Glutamatergic neuron (in vitro differentiated cells): ENCODE measurements at regions not wholly inside any gene's neighbourhood (a gene's known extent, or its start where the extent isn't known, plus 50 kb on each side); places are given as distances from the start of the nearest gene placed in this dataset.
"Not testable (repeated sequence)": the region's sequence is repeated elsewhere in the genome, so short reads cannot be mapped to it uniquely, and the experiment has no call there.

Experiments
- DNase-seq: peaks from one replicate; pipeline ENCODE4 v3.0.0; 2022
- H3K27ac Mint-ChIP-seq: one replicate; pipeline ENCODE4 v1.8.0; 2020; ENCODE audit warnings: mild to moderate bottlenecking, mixed read lengths, inconsistent platforms; ENCODE audit not compliant: unreplicated experiment
- H3K27me3 Mint-ChIP-seq: one replicate; pipeline ENCODE4 v1.8.0; 2020; ENCODE audit warnings: mild to moderate bottlenecking, moderate library complexity, mixed read lengths, inconsistent platforms; ENCODE audit not compliant: unreplicated experiment
- H3K36me3 Mint-ChIP-seq: one replicate; pipeline ENCODE4 v1.8.0; 2020; ENCODE audit warnings: mild to moderate bottlenecking, mixed read lengths, inconsistent platforms; ENCODE audit not compliant: unreplicated experiment
- H3K4me1 Mint-ChIP-seq: one replicate; pipeline ENCODE4 v1.8.0; 2020; ENCODE audit warnings: mild to moderate bottlenecking, low read depth, mixed read lengths, inconsistent platforms; ENCODE audit not compliant: unreplicated experiment
- H3K4me3 Mint-ChIP-seq: one replicate; pipeline ENCODE4 v1.8.0; 2020; ENCODE audit warnings: mild to moderate bottlenecking, mixed read lengths, inconsistent platforms; ENCODE audit not compliant: unreplicated experiment
- H3K9me3 Mint-ChIP-seq: one replicate; pipeline ENCODE4 v1.8.0; 2020; ENCODE audit warnings: mild to moderate bottlenecking, moderate library complexity, mixed read lengths, inconsistent platforms; ENCODE audit not compliant: unreplicated experiment
- TF ChIP-seq, protein P1 (sequence below): fragments of 200-600 bp; sonication (generic); IDR thresholded peaks from one replicate; pipeline ENCODE4 v1.5.0; 2021; ENCODE audit not compliant: partially characterized antibody, unreplicated experiment

DNA sequence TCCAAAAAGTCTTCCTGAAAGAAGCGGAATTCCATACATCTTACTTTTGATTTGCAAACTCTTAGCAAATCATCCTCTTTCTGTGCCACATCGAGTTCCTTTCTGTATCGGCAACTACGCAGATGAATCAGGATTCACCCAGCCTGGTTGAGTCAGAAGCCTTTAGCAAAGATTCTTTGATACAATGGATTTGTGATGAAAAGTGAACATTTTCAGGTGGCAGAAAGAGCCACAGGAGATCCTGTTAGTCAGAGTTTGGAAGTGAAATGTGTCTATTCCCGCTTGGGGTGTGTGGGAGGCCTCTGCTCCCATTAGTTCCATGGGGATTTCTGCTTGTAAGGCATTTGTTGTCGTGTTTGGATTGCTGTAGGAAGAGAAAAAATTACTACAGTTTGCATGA lies 351.8 kb upstream of the WWC1 start:
- H3K9me3 Mint-ChIP-seq, result peaks cover 2% of the 10 kb centered on the region
- DNase-seq, result no peak
- no peak overlapping the region for H3K27ac Mint-ChIP-seq
- peaks cover 1% of the 10 kb centered on the region for H3K27me3 Mint-ChIP-seq
- TF ChIP-seq, protein P1, sequence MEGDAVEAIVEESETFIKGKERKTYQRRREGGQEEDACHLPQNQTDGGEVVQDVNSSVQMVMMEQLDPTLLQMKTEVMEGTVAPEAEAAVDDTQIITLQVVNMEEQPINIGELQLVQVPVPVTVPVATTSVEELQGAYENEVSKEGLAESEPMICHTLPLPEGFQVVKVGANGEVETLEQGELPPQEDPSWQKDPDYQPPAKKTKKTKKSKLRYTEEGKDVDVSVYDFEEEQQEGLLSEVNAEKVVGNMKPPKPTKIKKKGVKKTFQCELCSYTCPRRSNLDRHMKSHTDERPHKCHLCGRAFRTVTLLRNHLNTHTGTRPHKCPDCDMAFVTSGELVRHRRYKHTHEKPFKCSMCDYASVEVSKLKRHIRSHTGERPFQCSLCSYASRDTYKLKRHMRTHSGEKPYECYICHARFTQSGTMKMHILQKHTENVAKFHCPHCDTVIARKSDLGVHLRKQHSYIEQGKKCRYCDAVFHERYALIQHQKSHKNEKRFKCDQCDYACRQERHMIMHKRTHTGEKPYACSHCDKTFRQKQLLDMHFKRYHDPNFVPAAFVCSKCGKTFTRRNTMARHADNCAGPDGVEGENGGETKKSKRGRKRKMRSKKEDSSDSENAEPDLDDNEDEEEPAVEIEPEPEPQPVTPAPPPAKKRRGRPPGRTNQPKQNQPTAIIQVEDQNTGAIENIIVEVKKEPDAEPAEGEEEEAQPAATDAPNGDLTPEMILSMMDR, result no peak
- no peak overlapping the region for H3K4me3 Mint-ChIP-seq
- peaks cover 8% of the 10 kb centered on the region for H3K4me1 Mint-ChIP-seq
- H3K36me3 Mint-ChIP-seq, result no peaks in the 10 kb centered on the region

DNA sequence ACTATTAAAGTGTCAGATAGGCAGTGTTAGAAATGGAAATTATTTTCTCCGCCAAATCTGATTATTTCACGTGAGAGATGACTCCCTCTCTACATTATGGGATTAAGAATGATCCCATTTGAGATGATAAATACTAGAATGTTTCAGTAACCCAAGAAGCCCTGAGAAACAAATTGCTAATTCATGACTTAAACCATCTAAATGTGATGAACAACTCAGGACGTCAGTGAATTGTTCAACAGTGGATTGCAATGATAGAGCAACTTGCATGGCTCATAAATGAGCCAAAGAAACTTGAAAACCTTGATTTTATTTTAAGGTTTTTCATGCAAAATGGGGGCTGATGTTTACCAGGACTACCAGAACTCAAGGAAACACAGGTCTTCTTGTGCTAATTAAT lies 350.5 kb upstream of the WWC1 start:
- DNase-seq, result no peak
- peaks cover 2% of the 10 kb centered on the region for H3K27me3 Mint-ChIP-seq
- TF ChIP-seq, protein P1, result no peak
- H3K9me3 Mint-ChIP-seq, result peaks cover 4% of the 10 kb centered on the region
- no peak overlapping the region for H3K27ac Mint-ChIP-seq
- H3K4me3 Mint-ChIP-seq, result no peak overlapping the region
- peaks cover 14% of the 10 kb centered on the region for H3K4me1 Mint-ChIP-seq
- H3K36me3 Mint-ChIP-seq, result no peaks in the 10 kb centered on the region

DNA sequence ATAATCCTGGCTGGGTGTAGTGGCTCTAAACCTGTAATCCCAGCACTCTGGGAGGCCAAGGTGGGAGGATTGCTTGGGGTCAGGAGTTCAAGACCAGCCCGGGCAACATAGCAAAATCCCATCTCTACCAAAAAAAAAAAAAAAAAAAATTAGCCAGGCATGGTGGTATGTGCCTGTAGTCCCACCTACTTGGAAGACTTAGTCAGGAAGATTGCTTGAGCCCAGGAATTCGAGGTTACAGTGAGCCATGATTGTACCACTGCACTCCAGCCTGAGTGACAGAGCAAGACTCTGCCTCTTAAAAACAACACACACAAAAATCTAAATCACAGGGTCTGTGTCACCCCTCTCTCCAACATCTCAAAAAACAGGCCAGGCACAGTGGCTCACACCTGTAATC lies 349.9 kb upstream of the WWC1 start:
- not testable (repeated sequence) for DNase-seq, H3K4me3 Mint-ChIP-seq

DNA sequence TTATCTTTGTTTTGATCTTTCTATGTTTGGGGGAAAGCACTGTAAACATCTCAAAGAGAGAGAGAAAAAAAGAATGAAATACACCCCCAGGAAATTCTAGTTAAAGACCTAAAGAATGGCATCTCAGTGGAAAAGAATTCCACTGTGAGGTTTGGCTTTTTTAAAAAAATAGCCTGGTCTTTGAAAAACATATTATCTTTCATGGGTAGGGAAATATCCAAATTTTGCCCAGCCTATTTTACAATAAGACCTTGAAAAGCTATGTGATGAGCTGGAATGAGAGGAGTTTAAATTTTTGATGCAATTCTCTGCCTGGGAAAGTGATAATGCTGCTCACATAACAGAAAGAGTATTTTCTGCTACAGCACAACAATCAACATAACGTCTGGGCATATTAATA lies 348.1 kb upstream of the WWC1 start:
- no peak overlapping the region for H3K27ac Mint-ChIP-seq
- no peaks in the 10 kb centered on the region for H3K36me3 Mint-ChIP-seq
- TF ChIP-seq, protein P1, result no peak
- peaks cover 2% of the 10 kb centered on the region for H3K27me3 Mint-ChIP-seq
- no peak for DNase-seq
- peaks cover 4% of the 10 kb centered on the region for H3K9me3 Mint-ChIP-seq
- H3K4me1 Mint-ChIP-seq, result peaks cover 13% of the 10 kb centered on the region
- H3K4me3 Mint-ChIP-seq, result no peak overlapping the region

More for the DNA sequence above, 349.9 kb upstream of the WWC1 start:
- H3K4me1 Mint-ChIP-seq, result peaks cover 14% of the 10 kb centered on the region
- H3K36me3 Mint-ChIP-seq, H3K27ac Mint-ChIP-seq, H3K27me3 Mint-ChIP-seq, H3K9me3 Mint-ChIP-seq: not testable (repeated sequence)

DNA sequence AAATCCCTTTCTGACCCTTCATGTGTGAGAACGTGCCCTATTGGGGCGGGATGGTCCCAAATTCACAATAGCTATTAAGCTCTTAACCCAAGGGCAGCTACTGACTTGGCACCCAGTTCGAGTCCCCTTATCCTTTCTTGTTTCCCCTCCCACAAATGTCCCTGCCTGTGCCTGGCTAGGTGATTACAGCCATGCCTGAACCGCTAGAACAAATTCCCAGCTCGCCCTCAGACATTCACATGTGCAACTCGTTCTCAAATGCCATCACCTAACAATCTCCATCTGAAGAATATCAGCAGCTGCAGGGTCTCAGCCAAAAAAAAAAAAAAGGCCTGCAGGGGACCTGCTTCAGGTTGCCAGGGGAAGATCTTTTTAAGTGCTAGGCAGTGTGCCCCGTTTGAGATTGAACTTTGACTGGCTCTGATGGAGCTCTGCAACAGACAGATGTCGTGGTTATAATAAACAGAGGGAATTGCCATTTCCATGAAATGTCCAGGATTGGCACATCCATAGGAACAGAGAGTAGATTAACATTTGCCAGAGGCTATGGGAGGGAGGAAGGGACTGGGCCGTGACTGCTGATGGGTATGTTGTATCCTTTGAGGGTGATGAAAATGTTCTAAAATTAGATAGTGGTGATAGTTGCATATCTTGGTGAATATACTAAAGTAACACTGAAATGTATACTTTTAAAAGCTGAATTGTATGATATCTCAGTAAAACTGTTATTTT lies 347.2 kb upstream of the WWC1 start:
- Mint-ChIP-seq H3K27ac (no peak overlapping the region), H3K9me3 (peaks cover 4% of the 10 kb centered on the region), H3K4me1 (peaks cover 13% of the 10 kb centered on the region), H3K36me3 (no peaks in the 10 kb centered on the region), H3K4me3 (no peak overlapping the region), H3K27me3 (peaks cover 2% of the 10 kb centered on the region)
- TF ChIP-seq, protein P1, result no peak
- DNase-seq, result no peak
